GM12873 (cell line): ENCODE measurements at regions not wholly inside any gene's neighbourhood (a gene's known extent, or its start where the extent isn't known, plus 50 kb on each side); places are given as distances from the start of the nearest gene placed in this dataset.

Experiments used
- CTCF ChIP-seq: IDR thresholded peaks from 2 replicates; pipeline ENCODE4 v1.5.1; 2012; ENCODE audit warnings: low read depth, mild to moderate bottlenecking, moderate library complexity, low read length, control low read depth; ENCODE audit not compliant: insufficient read depth; ENCODE audit errors: missing control alignments

DNA sequence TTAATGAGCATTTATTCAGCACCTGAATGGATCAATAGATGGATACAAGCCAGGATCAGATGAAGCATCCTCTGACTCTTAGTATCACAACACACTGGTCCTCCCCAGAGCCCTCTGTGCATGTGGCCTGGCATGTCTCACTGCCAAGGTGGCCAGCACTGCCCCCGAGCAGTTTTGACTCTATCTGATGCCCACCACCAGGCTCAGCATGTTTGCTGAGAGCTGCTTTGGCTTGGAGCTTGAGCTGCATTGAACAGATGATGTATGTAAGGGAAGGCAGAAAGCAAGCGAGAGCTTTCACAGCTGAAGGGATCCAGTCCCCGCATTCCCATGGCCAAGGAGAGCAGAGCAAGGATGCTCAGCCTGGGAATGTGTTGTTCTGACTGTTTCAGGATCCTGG, 320.3 kb downstream of the BUD13 start:
- no peak for TF ChIP-seq CTCF

DNA sequence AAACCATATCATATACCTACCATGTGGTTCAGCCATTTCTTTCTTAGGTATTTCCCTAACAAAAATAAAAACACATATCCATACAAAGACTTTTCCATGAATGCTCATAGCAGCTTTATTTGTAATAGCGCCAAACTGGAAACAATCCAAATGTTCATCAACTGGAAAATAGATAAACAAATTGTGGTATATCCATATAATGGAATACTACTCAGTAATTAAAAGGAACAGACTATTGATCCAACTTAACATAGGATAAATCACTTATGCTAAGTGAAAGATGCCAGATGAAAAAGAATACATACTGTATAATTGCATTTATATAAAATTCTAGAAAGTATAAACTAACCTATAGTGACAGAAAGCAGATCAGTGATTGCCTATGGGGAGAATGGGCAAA, 323.3 kb downstream of the BUD13 start:
- TF ChIP-seq CTCF: no peak

GRCh38 chr11:116446048-116446941, 326.5 kb downstream of the BUD13 start:
- no peak for TF ChIP-seq CTCF

DNA sequence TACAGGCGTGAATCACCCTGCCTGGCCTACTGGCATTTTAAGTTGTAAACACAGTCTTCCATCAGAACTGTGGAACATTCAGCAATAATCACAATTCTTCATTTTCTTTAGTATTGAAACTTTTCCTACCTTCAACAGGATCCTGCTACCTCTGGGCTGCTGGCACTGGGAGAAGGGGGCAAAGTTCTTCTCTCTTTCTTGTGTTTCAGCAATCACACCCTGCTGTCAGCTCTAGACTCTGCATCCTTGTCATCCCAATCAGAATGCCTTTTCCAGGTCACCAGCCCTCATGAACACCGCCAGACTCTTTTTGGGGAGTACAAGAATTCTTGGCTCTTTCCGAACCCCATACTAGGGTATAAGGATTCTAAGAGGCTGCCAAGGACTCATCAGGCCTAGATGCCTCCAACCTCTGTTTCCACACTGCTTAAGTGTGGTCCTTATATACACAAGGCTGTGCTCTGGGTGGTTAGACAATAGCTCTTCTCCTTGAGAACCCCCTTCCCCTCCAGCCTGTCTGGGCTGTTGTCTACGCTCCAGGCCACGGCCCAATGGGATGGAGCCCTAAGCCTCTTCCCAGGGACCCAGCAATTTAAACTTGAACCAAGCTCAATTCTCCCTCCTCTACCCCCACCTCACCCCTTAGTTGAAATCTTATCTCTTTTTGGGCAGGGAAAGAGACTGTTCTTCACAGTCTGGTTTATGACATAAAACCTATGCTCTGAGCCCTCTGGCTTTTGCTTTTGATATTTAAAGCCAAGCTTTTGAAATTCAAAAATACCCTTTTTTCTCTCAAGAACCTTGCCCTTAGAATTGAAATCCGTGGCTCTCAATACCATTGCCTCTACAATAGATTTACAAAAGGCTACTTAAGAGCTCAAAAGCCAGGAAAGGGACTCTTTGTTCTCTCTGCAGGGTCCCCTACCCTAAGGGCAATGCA, 327.4 kb downstream of the BUD13 start:
- no peak for TF ChIP-seq CTCF

DNA sequence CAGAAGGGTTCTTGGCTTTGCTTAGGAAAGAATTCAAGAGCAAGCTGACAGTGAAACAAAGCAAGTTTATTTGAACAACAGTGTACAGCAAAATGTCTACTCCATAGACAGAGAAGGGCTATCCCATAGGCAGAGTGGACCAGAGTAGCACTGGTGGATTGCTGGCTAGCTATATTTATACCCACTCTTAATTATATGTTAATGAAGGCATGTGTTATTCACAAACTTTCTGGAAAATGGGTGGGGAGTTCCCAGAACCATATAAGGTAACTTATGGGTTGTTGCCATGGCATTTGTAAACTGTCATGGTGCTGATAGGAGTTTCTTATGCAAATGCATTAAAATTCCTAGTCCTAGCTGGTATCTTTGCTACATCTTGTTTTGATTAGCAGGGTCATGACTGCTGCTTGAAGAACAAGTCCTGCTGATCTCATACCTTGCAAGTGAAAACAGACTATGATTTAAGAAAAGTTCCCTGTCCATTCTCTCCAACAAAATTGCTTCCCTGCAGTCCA, 330.5 kb downstream of the BUD13 start:
- TF ChIP-seq CTCF: no peak

DNA sequence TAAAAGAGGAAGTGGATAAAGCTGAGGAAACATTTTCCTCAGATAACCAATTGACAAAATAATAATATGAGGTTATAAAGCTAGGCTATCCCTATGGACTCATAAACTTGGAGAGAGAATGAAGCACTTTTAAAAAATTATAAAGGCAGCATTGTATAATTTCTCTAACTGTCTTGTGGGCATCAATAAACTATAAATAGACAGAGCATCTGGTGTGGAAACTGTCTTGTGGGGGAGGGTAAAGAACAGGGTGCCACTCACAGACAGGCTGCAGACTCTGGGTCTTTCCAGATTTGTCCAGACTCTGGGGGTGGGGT, 333.5 kb downstream of the BUD13 start:
- no peak for TF ChIP-seq CTCF

DNA sequence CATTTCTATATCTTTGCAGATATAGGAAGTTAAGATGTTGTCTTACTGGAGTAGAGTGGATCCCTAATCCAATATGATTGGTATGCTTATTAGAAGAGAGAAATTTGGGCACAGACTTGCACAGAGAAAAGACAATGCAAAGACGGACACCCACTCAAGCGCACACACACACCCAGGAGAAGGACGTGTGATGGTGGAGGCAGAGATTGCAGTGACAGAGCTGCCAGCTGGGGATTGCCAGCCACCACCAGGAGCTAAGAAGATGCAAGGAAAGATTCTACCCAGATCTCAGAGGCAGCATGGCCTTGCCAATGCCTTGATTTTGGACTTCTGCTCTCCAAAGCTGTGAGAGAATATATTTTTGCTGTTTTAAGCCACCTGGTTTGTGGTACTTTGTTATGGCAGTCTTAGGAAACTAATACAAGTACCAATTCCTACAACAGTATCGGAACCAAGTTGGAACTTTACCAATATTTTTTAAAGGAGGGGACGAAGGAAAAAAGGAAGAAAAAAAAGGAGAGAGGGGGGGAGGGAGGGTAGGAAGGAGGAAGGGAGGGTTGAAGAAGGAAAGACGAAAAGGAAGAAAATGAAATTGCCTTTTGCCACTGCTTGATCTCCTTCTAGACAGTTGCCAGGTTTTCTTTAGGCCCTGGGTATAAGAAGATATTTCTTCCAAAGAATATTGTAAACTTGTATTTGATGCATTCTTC, 334.0 kb downstream of the BUD13 start:
- no peak for TF ChIP-seq CTCF
